Hematopoietic multipotent progenitor cell treated with erythropoietin and hydrocortisone succinate and interleukin-3 and kit ligand, for 6 days (in vitro differentiated cells): ENCODE measurements at regions not wholly inside any gene's neighbourhood (a gene's known extent, or its start where the extent isn't known, plus 50 kb on each side); places are given as distances from the start of the nearest gene placed in this dataset.
"Not testable (repeated sequence)": the region's sequence is repeated elsewhere in the genome, so short reads cannot be mapped to it uniquely, and the experiment has no call there.

Source experiments
- DNase-seq: peaks from one replicate; pipeline ENCODE4 v3.0.0-alpha.2; 2015

DNA sequence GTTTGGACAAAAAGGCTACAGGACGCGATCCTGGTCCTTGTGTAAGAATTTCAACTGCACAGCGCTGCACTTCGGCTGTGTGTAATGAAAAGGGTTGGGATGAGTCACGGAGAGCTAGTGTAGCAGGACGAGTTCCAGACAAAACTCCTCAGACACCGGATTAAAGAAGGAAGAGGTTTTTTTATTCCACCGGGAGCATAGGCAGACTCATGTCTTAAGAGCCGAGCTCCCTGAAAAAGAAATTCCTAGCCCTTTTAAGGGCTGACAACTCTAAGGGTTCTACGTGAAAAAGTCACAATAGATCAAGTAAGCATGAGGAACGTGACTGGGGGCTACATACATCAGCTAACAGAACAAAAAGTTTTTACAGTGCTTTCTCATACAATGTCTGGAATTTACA, 54.8 kb upstream of the FAM90A1 start:
- DNase-seq: not testable (repeated sequence)

DNA sequence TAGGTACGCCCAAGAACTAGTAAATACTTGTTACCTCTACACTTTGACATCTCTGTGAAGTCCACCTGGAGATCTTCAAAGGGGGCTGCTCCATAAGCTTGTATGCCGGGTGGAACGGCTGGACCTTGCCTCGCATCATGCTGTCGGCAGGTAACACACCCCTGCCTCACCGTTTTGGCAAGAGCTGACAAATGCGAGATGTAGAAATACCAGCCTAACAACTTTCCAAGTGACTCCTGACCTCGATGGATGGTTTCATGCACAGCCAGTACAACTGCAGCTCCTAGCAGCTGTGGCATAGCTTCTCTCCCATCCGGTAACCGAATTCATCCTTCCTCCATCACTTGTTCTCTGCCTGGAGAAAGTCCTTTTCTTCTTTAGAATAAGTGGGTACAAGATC, 58.3 kb upstream of the FAM90A1 start:
- not testable (repeated sequence) for DNase-seq

DNA sequence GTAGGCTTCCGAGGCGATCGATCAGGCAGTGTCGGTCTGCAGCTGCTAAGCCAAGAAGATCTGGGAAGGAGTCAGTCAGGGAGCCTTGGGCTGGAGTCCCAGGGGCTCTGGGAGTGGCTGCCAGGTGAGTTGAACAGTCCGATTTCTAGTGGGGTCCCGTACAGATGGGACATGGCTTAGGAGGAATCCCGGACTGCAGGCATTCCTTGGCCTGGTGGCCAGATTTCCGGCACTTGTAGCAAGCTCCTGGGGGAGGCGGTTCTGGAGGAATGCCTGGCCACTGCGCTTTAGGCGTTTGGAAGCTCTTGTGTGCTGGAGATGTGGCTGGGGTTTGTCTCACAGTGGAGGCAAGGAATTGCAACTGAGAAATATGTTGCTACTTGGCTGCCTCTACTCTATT, 64.3 kb upstream of the FAM90A1 start:
- not testable (repeated sequence) for DNase-seq

DNA sequence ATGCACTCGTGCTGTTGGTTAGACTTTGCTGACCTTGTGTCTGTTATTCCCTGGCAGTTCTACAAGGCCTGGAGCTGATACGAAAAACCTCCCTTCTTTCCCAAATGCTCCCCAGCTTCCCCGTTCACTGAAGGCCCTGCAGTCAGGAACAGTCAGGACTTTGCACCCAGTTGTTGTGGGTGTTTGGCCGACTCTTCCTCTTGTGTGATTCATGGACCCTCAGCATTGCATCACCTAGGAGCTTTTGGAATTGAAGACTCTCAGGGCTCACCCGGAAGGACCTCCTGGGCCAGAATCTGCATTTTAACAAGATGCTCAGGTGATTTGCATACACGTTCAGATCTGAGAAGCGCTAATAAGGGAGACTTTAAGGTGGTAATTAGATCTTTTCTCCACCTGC, 67.2 kb upstream of the FAM90A1 start:
- DNase-seq: not testable (repeated sequence)

DNA sequence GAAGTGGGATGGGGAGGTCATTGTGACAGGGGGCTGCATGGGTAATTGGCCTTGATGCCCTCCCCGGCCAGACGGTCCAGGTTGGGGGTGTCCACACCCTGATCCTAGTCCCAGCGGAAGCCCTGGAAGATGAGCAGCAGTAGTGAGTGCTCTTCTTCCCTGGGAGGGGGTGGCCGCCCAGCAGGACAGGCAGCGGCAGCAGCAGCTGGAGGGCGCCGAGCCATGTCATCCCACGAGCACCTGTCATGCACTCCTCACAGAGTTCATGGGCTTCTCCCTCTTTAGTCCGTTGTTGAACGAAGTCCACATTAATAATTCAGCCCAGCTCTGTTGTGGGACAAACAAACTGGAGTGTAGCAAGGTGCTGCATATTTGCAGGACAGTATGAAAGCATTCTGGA, 81.2 kb upstream of the FAM90A1 start:
- DNase-seq: not testable (repeated sequence)

DNA sequence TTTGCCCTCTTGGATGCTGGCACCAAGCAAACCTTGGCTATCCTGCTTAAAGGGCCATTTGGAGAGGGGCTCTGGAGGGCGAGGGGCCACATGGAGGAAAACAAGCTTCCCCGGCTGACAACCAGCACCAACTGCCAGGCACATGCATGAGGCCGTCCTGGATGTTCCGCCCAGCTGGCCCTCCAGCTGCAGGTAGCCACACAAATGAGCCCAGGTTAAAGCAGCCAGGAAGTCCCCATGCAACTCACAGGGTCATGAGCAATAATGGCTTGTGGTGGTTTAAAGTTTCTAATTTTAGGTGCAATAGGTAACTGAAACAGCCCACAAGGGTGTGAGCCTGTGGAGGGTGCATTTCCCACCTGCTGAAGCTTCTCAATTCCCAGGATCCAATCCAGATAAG, 88.6 kb upstream of the FAM90A1 start:
- not testable (repeated sequence) for DNase-seq

DNA sequence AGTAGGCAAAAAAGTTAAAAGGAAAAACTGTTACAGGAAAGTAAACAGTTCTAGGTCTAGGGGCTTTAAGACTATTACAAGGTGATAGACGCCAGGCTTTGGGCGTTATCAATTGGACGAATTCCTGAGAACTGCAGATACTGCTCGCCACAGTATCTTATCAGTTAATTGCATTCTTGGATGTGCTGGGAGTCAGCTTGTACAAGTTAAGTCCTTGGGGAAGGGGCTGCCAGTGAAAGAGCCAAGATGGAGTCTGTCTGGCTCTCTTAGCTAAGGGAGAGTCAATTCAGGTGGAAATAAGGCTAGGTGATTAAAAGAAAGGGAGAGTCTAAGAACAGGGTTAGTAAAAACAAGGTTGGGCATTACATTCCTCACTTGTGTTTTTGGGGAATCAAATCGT, 90.3 kb upstream of the FAM90A1 start:
- DNase-seq: peak; percentile 56

DNA sequence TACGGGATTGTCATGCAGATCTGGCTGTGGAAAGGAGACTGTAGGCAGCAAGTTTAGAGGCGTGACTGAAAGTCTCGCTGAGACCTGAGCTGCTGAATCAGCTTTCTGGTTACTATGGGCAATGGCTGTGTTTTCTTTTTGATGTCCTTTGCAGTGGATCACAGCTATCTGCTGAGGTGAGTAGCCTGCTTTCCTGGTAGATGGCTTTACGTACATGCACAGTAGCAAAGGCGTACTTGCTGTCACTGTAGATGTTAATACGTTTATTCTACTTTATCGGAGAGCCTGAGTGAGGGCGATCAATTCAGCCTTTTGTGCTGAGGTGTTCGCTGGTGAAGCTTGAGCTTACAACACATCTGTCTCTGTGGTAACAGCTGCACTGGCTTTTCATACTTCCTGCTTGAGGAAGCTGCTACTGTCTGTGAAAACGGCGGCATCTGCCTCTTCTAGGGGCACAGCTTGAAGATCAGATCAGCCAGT, 92.9 kb upstream of the FAM90A1 start:
- peak; percentile 76 for DNase-seq

DNA sequence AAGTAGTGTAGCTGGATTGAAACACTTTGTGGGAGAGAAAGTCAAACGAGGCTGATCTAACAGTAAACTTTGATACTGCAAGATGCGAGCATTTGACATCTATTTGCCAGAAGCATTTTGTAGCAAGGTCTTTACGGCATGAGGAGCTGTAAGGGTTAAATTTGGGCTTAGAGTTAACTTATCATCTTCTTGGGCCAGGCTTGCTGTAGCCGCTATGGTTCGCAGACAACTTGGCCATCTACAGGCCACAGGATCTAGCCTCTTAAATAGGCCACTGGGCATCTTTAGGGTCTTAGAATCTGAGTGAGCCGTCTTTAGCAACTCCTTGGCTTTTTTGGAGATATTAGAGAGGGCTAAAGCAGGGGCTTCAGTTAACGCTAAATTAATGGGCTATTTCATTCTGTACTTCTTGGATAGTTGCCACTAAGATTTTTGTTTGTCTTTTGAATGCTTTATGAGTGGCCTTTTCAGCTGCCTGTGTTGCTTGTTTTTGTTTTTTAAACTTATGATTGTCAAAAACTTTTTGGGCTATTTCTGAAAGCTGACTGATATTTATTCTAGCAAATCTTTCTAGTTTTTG, 93.5 kb upstream of the FAM90A1 start:
- peak; percentile 45 for DNase-seq

DNA sequence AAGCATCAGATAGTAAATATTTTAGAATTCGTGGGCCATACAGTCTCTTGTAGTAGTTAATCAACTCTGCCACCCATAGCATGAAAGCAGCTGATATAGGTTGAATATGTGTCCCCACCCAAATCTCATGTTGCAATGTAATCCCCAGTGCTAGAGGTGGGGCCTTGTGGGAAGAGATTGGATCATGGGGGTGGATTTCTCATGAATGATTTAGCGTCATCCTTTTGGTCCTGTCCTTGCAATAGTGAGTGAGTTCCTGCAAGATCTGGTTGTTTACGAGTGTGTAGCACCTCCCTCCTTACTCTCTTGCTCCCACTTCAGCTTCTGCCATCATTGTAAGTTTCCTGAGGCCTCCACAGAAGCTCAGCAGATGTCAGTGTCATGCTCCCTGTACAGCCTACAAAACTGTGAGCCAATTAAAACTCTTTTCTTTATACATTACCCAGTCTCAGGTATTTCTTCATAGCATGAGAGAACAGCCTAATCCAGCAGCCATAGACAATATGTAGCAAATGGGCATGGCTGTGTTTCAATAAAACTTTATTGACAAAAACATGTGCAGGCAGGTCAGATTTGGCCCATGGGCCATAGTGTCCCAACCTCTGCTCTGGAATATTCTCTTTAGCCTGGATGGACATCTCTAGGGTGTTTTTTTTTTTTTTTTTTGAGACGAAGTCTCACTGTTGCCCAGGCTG, 97.9 kb upstream of the FAM90A1 start:
- DNase-seq: peak; percentile 83

DNA sequence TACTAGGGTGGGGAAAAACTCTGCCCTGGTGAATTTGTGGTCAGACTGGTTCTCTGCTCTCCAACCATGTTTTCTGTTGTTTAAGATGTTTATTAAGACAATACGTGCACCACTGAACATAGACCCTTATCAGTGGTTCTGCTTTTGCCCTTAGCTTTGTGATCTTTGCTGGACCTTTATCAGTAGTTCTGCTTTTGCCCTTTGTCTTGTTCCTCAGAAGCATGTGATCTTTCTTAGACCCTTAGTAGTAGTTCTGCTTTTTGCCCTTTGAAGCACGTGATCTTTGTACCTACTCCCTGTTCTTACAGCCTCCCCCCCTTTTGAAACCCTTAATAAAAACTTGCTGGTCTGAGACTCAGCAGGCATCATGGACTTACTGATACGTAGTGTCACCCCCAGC, 101.4 kb upstream of the FAM90A1 start:
- DNase-seq: peak; percentile 60

DNA sequence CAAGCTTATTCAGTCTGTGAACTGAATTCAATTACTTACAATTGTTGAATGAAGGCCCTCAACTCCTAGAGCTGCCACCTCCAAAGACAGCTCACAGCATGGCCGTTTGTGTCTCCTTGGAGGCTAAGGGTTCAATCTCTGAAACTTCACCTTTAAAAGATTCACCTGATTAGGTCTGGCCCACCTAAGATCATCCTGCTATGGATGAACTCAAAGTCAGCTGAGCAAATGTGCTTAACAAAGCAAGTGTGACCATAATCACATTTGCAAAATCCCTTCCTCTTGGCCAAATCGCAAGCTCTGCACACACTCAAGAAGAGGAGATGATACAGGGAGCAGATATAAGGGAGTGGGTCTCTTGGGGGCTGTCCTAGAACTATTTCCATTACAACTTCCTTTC, 105.0 kb upstream of the FAM90A1 start:
- not testable (repeated sequence) for DNase-seq

DNA sequence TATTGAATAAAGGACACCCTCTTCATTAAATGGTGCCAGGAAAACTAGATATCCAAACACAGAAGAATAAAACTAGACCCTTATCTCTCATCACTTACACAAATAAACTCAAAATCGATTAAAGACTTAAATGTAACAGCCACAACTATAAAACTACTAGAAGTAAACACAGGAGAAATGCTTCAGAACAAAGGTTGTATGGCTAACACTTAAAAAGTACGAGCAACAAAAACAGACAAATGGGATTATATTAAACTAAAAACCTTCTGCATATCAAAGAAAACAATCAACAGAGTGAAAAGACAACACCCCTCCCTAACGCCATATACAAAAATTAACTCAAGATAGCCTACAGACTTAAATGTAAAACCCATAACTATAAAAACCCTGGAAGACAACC, 104.7 kb upstream of the CLEC6A start:
- DNase-seq: not testable (repeated sequence)

DNA sequence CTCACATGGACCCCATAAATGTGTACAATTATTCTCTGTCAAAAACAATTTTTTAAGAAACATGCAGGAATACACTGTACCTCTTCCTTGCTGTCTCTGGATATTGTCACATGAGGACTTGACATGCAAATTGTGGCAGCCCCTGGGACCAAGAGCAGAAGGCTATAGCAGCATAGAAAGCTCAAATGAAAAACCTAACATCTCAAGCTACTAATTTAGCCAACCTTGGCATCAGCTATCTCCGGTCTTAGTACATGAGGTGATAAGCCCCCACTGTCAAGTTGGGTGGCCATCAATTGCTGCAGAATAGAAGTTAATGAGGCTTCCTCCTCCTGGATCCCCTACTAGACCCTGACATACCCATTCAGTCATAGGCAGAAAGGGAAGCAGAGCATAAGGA, 101.0 kb upstream of the CLEC6A start:
- DNase-seq: not testable (repeated sequence)

DNA sequence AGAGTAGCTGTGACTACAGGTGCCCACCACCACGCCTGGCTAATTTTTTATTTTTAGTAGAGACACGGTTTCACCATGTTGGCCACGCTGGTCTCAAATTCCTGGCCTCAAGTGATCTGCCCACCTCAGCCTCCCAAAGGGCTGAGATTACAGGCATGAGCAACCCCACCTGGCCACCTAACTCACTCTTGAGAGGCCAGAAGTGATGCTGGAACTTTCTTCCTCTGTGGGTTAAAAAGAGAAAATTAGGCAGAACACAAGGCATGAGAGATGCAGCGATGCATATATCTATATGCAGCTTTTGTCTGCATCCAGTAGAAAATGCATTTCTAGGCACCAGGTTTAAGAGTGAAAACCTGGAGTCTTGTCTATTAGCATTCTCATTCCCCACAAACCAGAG, 100.2 kb upstream of the CLEC6A start:
- not testable (repeated sequence) for DNase-seq

DNA sequence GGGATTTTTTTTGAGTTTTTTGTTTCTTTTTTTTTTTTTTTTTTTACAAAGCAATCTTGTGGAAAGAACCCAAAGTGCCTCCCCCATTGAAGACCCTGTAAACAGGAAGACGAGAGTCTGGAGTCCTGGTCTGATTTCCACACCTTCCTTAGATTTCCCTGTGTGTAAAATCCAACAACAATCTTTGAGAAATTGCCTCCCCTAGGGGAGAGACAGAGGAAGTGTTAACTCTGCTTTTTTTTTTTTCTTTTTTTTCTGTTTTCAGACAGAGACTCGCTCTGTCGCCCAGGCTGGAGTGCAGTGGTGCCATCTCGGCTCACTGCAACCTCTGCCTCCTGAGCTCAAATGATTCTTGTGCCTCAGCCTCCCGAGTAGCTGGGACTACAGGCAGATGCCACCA, 82.0 kb upstream of the CLEC6A start:
- peak; percentile 59 for DNase-seq

DNA sequence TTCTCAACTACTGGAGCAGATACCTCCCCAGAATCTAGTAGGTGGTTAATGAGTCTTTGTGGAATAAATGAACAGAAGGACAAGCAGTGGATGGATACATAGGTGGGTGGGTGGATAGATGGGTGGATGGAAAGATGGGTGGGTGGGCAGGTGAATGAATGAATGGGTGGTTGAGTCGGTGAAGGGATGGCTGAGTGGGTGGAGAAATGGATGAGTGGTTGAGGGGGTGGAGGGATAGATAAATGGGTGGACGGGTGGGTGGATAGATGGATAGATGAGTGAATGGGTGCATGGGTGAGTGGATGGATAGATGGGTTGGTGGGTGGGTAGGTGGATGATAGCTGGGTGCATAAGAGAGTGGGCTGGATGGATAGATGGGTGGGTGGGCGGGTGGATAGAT, 80.6 kb upstream of the CLEC6A start:
- DNase-seq: not testable (repeated sequence)

DNA sequence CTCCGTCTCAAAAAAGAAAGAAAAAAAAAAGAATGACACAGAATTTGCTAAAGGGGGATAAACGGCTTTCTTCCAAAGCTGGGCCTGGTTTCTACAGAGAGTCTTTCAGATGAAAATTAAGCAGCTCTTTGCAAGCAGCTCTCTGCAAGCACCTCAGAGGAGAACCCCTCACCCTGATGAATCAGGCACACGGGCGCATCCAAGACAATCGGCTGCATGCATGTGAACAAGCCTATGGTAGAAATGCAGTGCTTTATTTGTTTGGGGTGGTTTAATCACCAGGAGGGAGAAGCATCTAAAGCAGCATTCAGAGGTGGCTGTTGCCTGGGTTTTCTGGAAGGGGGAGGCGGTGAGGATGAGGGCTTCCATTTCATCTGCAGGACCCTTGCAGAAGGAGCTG, 78.0 kb upstream of the CLEC6A start:
- DNase-seq: not testable (repeated sequence)

DNA sequence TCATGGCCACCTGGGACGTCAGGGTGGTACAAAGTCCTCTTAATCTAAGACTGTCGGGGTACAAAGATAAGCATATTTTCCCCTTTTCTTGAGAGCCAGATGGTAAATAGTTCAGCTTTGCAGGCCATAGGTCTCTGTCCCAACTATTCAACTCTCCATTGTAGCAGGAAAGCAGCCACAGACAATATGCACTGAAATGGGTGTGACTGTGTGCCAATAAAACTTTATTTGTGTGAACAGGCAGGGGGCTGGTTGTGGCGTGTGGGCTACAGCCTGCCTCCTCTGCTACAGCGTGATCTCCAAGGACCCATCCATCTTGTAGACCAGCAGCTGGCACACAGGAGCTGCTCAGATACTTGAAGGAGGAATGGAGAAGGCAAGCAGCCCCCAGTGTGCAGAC, 73.2 kb upstream of the CLEC6A start:
- not testable (repeated sequence) for DNase-seq

DNA sequence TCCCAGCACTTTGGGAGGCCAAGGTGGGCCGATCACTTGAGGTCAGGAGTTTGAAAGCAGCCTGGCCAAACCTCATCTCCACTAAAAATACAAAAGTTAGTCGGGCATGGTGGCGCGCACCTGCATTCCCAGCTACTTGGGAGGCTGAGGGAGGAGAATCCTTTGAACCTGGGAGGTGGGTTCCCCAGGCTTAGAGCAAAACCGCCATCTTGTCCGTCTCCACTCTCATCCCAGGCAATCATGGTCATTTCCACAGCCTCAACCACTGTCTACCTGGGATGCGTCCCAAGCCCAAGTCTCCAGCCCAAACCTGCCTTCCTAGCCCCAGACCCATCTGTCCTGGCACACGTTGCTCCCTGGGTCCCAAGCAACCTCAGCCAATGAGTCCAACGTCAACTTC, 71.1 kb upstream of the CLEC6A start:
- DNase-seq: not testable (repeated sequence)

DNA sequence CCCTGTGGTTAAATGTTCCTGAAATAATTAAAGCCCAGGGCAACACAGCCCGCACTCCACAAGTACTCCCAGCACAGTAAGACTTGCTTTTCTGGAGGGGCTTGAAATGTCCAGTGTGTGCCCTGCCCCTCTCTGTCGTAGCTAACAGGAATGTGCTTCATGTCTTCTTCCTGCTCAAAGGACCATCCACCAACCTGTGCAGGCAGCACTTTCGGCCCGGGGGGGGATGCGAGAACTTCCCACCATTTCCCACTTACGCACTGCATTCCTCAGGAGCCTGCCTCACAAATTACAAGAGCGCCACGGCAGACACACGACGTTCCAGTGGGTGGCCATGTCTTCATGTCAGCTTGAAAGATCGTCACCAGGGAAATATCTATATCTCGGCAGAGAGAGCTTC, 70.3 kb upstream of the CLEC6A start:
- DNase-seq: not testable (repeated sequence)

DNA sequence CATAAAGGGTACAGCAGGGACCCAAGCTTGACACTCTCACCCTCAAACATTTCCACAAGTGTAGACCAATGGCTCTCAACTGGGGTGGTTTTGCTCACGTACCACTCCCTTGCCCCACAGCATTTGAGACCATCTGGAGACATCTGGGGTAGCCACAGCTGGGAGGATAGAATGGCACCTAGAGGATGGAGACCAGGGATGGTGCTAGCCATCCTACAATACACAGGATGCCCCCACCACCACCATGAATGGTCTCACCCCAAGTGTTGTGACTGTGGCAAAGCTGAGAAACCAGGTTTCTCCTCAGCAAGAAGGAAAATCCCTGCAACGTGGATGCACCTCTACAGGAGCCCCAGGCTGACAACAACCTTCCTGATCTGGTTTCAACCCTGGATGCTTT, 69.1 kb upstream of the CLEC6A start:
- DNase-seq: not testable (repeated sequence)

DNA sequence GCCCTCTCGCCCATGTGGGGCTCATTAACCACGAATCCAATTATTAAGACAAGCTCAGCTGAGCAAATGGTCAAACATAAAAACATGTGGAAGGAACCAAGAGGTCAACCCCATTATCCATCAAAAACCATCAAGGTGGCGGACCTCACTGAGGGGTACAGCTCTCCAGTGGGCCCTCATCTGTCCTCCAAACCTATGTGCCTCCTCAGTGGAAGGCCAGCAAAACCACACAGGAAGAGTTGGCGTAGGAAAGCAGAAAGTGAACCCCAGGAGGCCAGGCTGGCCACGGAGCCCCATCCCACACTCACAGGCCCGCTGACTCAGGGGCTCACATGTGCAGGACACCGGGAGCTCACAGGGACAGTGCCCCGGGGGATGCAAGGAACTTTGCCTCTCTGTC, 66.5 kb upstream of the CLEC6A start:
- DNase-seq: not testable (repeated sequence)

DNA sequence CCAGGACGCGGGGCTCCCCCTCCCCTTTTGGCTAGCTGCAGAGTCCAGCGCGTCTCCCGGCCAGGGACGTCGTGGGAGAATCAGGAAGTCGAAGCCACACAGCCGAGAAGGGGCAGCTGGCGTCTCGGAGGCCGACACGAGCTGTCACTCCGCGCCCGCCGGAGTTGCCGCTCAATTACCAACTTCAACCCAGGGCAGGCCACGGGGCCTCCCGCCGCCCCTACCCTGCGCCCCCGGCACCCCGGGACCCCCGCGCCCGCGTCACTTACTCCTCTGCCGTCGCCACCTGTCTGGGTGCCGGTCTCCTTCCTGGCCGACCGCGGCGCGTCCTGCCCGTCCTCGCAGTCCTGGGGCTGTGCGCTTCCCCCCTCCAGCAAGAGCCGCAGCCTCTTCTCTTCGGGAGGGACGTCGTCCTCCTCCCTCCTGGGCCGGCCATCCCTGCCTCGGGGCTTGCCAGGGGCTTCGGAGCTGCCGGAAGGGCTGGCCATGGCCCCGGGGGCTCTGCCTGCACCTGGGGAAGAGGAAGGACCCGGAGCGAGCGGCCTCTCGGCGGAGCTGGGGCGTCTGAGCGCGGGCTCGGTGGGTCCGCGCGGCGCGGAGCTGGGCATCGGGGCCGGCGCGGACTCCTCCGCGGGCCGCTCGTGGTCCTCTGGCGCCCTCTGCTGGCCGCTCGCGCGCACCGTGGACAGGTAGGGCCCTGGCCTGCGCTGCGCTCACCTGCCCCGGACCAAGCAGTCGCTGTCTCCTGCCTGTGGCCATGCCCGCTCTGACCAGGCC, 65.6 kb upstream of the CLEC6A start:
- peak; percentile 47 for DNase-seq
